AG04449 (cell line): ENCODE measurements at regions not wholly inside any gene's neighbourhood (a gene's known extent, or its start where the extent isn't known, plus 50 kb on each side); places are given as distances from the start of the nearest gene placed in this dataset.

Experiments used
- CTCF ChIA-PET: fragments of 350-600 bp; formaldehyde crosslinking; extraction: SDS; loops from one replicate; lab custom pipeline; 2021; ENCODE audit warnings: antibody characterized with exemption; lab: Yijun Ruan, JAX
- POLR2A ChIA-PET: fragments of 400-600, 350-600 bp; formaldehyde crosslinking; extraction: SDS; loops from one replicate; lab custom pipeline; 2020; ENCODE audit warnings: antibody characterized with exemption, inconsistent platforms; lab: Yijun Ruan, JAX
- DNase-seq: peaks from one replicate; pipeline ENCODE4 v3.0.0-alpha.2; 2010; ENCODE audit warnings: low read depth, low spot score
- H3K4me3 ChIP-seq: 2 replicates; pipeline ENCODE4 v1.5.1; 2011; ENCODE audit warnings: low read depth, mild to moderate bottlenecking, control low read depth, low read length
- TF ChIP-seq, protein P1 (sequence below): IDR thresholded peaks from one replicate; pipeline ENCODE4 v1.5.1; 2011; ENCODE audit warnings: mild to moderate bottlenecking, moderate library complexity, low read length, control low read depth, inconsistent platforms; ENCODE audit not compliant: insufficient read depth; ENCODE audit errors: missing control alignments

GRCh38 chr18:51537487-51537886, 340.0 kb upstream of the MEX3C start:
- TF ChIP-seq, protein P1, sequence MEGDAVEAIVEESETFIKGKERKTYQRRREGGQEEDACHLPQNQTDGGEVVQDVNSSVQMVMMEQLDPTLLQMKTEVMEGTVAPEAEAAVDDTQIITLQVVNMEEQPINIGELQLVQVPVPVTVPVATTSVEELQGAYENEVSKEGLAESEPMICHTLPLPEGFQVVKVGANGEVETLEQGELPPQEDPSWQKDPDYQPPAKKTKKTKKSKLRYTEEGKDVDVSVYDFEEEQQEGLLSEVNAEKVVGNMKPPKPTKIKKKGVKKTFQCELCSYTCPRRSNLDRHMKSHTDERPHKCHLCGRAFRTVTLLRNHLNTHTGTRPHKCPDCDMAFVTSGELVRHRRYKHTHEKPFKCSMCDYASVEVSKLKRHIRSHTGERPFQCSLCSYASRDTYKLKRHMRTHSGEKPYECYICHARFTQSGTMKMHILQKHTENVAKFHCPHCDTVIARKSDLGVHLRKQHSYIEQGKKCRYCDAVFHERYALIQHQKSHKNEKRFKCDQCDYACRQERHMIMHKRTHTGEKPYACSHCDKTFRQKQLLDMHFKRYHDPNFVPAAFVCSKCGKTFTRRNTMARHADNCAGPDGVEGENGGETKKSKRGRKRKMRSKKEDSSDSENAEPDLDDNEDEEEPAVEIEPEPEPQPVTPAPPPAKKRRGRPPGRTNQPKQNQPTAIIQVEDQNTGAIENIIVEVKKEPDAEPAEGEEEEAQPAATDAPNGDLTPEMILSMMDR, result no peak
- POLR2A ChIA-PET, result no interaction called here
- CTCF ChIA-PET, result no interaction called here
- no peak for DNase-seq
- H3K4me3 ChIP-seq, result no peak overlapping the region

DNA sequence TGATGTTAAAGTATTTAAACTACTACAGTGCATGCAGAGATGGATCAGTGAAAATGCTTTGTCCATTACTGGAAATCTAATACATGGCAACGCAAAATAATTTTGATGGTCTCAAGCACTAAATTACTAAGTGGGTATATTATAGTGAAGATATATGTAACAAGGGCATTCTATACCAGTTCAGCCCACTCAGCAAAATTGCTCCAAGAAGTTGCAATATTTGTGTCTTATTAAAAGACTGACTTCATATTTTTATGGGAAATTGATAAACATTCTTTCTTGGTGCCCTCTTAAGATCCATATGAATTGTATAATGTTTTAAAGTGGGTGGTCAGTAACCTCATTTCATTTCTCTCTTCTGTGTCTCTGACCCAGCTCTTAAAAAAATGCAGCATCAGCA, 343.1 kb upstream of the MEX3C start:
- TF ChIP-seq, protein P1, result no peak
- H3K4me3 ChIP-seq, result no peak overlapping the region
- ChIA-PET POLR2A (no interaction called here), CTCF (no interaction called here)
- DNase-seq, result no peak

GRCh38 chr18:51541230-51541629, 343.7 kb upstream of the MEX3C start:
- TF ChIP-seq, protein P1, result no peak
- H3K4me3 ChIP-seq, result no peak overlapping the region
- ChIA-PET CTCF (no interaction called here), POLR2A (no interaction called here)
- no peak for DNase-seq

- TF ChIP-seq, protein P1, result no peak
- no peak overlapping the region for H3K4me3 ChIP-seq
- POLR2A ChIA-PET, result no interaction called here
- no peak for DNase-seq
- CTCF ChIA-PET, result no interaction called here
Observed at GRCh38 chr18:51543658-51544155, 346.2 kb upstream of the MEX3C start.

DNA sequence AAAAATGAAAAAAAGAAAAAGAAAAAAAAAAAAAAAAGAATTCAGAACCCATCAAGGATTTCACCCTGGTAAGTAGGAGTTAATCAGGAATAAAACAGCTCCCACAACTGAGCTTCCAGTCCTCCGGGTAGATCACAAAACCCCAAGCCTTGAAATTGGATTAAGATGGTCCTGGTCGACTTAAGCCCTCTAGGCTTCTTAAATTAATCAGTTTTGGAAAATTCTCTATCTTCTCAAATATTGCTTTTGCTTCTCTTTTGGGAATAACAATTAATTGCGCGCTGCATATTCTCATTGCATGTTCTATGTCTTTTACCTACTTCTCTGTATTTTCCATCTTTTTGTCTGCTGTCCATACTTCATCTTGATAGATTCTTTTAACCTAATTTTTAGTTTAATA, 348.0 kb upstream of the MEX3C start:
- H3K4me3 ChIP-seq, result no peak overlapping the region
- DNase-seq, result no peak
- POLR2A ChIA-PET, result no interaction called here
- TF ChIP-seq, protein P1, result no peak
- CTCF ChIA-PET, result no interaction called here

- TF ChIP-seq, protein P1, result no peak
- ChIA-PET POLR2A (no interaction called here), CTCF (no interaction called here)
- no peak for DNase-seq
- H3K4me3 ChIP-seq, result no peak overlapping the region
Observed at GRCh38 chr18:51559198-51559901, 361.9 kb upstream of the MEX3C start.
